ENCODE measurements at regions not wholly inside any gene's neighbourhood (a gene's known extent, or its start where the extent isn't known, plus 50 kb on each side); places are given as distances from the start of the nearest gene placed in this dataset.

DNA sequence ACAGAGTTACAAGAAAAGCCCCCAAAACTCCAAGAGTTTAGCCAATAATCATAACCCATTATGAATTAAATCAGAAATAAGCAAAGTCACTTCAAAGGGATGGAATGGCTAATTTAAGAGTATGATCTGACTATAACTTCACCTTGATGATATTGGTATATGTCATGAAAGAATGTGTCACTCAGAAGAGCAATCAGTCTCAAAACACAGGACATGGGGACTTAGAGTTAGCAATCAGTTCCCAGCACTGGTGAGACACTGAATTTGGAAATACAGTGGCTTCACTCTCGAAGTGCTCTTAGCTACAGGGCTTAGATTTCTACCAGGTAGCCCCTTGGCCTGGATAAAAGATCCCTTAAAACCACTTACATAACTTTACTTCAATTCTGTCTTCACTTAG, 65.7 kb upstream of the EXOC1L start:
- DNase-seq (ENCODE audit: low spot score), result no peak
- no peak for ATAC-seq (ENCODE audit: low FRiP score)
- TF ChIP-seq, protein P1, sequence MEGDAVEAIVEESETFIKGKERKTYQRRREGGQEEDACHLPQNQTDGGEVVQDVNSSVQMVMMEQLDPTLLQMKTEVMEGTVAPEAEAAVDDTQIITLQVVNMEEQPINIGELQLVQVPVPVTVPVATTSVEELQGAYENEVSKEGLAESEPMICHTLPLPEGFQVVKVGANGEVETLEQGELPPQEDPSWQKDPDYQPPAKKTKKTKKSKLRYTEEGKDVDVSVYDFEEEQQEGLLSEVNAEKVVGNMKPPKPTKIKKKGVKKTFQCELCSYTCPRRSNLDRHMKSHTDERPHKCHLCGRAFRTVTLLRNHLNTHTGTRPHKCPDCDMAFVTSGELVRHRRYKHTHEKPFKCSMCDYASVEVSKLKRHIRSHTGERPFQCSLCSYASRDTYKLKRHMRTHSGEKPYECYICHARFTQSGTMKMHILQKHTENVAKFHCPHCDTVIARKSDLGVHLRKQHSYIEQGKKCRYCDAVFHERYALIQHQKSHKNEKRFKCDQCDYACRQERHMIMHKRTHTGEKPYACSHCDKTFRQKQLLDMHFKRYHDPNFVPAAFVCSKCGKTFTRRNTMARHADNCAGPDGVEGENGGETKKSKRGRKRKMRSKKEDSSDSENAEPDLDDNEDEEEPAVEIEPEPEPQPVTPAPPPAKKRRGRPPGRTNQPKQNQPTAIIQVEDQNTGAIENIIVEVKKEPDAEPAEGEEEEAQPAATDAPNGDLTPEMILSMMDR (IDR thresholded peaks at IDR 0.05), result no peak

DNA sequence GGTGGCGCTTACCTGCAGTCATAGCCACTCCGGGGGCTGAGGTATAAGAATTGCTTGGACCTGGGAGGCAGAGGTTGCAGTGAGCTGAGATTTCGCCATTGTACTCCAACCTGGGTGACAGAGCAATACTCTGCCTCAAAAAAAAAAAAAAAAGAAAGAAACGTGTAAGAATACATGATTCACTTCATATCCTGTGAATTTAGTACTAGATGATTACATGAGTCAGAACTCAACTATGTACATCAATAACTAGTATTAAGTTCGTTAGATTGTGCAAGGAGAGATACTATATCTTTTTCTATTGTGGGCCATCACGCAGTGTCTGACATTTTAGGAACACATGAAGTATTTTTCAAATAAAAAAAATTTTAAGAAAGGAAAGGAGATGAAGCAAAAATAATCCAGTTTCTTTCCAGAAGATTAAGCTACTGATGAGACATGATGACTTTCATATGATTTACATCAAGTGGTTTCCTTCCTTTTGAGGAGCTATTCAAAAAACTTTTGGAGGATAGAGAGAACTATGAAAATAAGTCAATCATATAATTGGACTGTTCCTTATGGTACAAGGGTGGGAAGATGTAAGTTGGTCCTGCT, 64.7 kb upstream of the EXOC1L start:
- DNase-seq (ENCODE audit: low spot score), result no peak
- ATAC-seq (ENCODE audit: low FRiP score), result peak; percentile 6
- TF ChIP-seq, protein P1 (IDR thresholded peaks at IDR 0.05), result no peak

DNA sequence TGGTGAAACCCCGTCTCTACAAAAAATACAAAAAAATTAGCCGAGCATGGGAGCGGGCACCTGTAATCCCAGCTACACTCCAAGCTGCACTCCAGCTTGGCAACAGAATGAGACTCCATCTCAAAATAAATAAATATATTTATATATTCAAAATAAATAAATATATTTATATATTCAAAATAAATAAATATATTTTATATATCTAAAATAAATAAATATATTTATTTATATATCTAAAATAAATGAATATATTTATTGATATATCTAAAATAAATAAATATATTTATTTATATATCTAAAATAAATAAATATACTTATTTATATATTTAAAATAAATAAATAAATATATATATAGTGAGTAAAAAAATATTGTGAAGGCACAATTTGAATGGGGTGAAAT, 63.4 kb upstream of the EXOC1L start:
- ATAC-seq (ENCODE audit: low FRiP score), result no peak
- no peak for DNase-seq (ENCODE audit: low spot score)
- TF ChIP-seq, protein P1 (IDR thresholded peaks at IDR 0.05), result no peak

DNA sequence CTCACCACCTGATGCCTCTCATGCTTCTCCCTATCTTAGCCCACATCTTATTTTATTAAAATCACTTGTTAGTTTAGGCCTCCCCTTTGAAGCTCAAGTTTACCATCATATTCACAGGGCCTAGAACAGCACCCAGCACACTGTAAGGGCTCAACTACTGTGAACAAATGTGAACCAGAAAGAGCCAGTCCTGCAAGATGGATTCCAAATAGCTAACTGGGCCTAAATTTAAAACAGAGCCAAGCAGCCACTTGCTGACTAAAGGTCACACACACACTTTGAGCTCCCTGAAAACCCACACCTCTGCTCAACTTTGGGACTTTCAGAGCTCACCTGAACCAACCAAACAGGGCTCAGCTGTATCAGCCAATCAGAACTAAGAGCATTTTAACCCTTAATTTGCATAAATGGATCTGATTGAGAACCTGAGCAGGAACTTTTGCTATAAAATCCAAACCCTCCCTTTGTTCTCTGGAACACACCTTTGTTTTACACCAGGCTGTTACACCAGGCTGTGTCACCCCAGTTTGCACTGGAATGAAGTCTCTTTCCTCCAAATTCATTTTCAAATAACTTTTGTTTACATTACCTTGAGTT, 62.1 kb upstream of the EXOC1L start:
- ATAC-seq (ENCODE audit: low FRiP score) (no peak), DNase-seq (ENCODE audit: low spot score) (no peak)
- TF ChIP-seq, protein P1 (IDR thresholded peaks at IDR 0.05), result no peak

DNA sequence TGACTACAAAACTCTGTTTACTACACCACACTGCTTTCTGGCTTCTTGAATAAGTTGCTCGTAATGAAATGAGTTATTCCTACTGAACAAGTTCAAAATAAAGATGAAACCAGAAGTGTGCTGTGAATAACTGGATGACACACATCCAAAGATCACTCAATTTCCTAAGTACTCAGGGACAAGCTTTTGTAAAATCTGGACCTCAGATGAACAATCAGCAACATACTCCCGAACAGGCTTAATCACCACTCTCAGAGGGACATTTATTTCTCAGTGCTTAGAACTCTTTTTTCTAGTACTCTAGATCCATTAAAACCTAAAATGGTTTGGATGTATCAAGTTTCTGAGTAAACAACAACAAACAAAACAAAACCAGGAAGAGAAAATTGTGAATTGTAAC, 61.5 kb upstream of the EXOC1L start:
- ATAC-seq (ENCODE audit: low FRiP score) (no peak), DNase-seq (ENCODE audit: low spot score) (no peak)
- TF ChIP-seq, protein P1 (IDR thresholded peaks at IDR 0.05), result no peak

DNA sequence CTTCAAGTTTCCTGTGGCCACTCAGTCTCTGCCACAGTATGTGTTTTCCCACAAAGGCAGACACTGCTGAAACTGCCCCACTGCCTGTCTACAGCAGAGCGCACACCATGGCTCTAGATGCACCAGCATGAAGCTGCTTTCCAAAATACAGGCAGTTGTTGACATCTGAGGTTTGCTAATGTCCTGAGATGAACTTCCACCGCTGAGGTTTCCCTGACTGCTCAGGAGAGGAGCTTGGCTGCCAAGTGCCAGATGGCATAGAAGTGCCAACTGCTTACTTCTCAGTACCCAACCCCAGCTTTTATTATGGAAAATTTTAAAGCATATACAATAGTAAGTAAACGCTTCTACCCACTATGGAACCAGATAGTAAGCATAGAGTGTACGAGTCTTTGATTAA, 61.0 kb upstream of the EXOC1L start:
- TF ChIP-seq, protein P1 (IDR thresholded peaks at IDR 0.05), result no peak
- no peak for ATAC-seq (ENCODE audit: low FRiP score)

GRCh38 chr4:55762819-55763218, 56.8 kb upstream of the EXOC1L start:
- TF ChIP-seq, protein P1 (IDR thresholded peaks at IDR 0.05), result no peak
- ATAC-seq (ENCODE audit: low FRiP score) (no peak), DNase-seq (ENCODE audit: low spot score) (no peak)

More for the DNA sequence above, 61.0 kb upstream of the EXOC1L start:
- DNase-seq (ENCODE audit: low spot score), result no peak

Data from omental fat pad (tissue), 3 donors.